SK-N-SH (cell line): ENCODE measurements at regions not wholly inside any gene's neighbourhood (a gene's known extent, or its start where the extent isn't known, plus 50 kb on each side); places are given as distances from the start of the nearest gene placed in this dataset.

ENCODE experiments used
- CTCF ChIA-PET: fragments of 300-600, 350-600 bp; formaldehyde crosslinking; extraction: SDS; loops from one replicate; lab custom pipeline; 2021; lab: Yijun Ruan, JAX
- POLR2A ChIA-PET: fragments of 350-600 bp; sonication (Branson Sonifier 250); formaldehyde crosslinking; extraction: SDS; loops from one replicate; lab custom pipeline; 2020; ENCODE audit warnings: antibody characterized with exemption, inconsistent platforms; lab: Yijun Ruan, JAX
- DNase-seq: peaks from one replicate; pipeline ENCODE4 v3.0.0; 2012
- H2AFZ ChIP-seq: fragments of 200-600 bp; sonication (generic); 2 replicates; pipeline ENCODE4 v1.8.1; 2016; ENCODE audit warnings: antibody characterized with exemption, mild to moderate bottlenecking, low read depth
- H3F3A ChIP-seq: fragments of 200-600 bp; sonication (generic); replicated peaks from 2 replicates; pipeline ENCODE3; 2016; ENCODE audit warnings: antibody characterized with exemption, mild to moderate bottlenecking; ENCODE audit not compliant: insufficient read depth
- H3K27ac ChIP-seq, 2 experiments: fragments of 200-500 bp in 1 of 2; fragments of 200-600 bp in 1 of 2; sonication (Bioruptor generic) in 1 of 2; sonication (generic), shearing (Covaris generic) in 1 of 2; 2 replicates each; pipeline versions ENCODE4 v1.5.1 to v1.6.1; 2014 to 2016; ENCODE audit warnings: low read depth in 2 of 2, inconsistent platforms in 1 of 2, low read length in 1 of 2, mild to moderate bottlenecking in 1 of 2, mixed read lengths in 1 of 2
- H3K27me3 ChIP-seq: fragments of 200-600 bp; sonication (generic), shearing (Covaris generic); 2 replicates; pipeline ENCODE4 v1.6.1; 2016; ENCODE audit warnings: mixed run types; ENCODE audit not compliant: insufficient read depth
- H3K36me3 ChIP-seq, 2 experiments: fragments of 200-500 bp in 1 of 2; fragments of 200-600 bp in 1 of 2; sonication (Bioruptor generic) in 1 of 2; sonication (generic) in 1 of 2; replicated peaks in 1 of 2; 2 replicates each; pipeline versions ENCODE3 to v1.5.1; 2014 to 2016; ENCODE audit warnings: low read length in 1 of 2, mild to moderate bottlenecking in 1 of 2; ENCODE audit not compliant: insufficient read depth in 2 of 2, control insufficient read depth in 1 of 2
- H3K4me1 ChIP-seq, 2 experiments: fragments of 200-500 bp in 1 of 2; fragments of 200-600 bp in 1 of 2; sonication (Bioruptor generic) in 1 of 2; sonication (generic), shearing (Covaris generic) in 1 of 2; 2 replicates each; pipeline versions ENCODE4 v1.5.1 to v1.6.1; 2014 to 2016; ENCODE audit warnings: low read depth in 1 of 2, low read length in 1 of 2, mixed run types in 1 of 2; ENCODE audit not compliant: insufficient read depth in 2 of 2, control insufficient read depth in 1 of 2
- H3K4me2 ChIP-seq: fragments of 200-600 bp; sonication (generic), shearing (Covaris generic); 2 replicates; pipeline ENCODE4 v1.6.1; 2017; ENCODE audit warnings: mixed run types
- H3K4me3 ChIP-seq, 2 experiments: fragments of 200-500 bp in 1 of 2; fragments of 200-600 bp in 1 of 2; sonication (Bioruptor generic) in 1 of 2; sonication (generic), shearing (Covaris generic) in 1 of 2; 2 replicates each; pipeline versions ENCODE4 v1.5.1 to v1.8.1; 2014 to 2016; ENCODE audit warnings: low read depth in 2 of 2, inconsistent platforms in 1 of 2, low read length in 1 of 2, mild to moderate bottlenecking in 1 of 2, mixed read lengths in 1 of 2, moderate library complexity in 1 of 2
- H3K79me2 ChIP-seq: fragments of 200-600 bp; sonication (generic); 2 replicates; pipeline ENCODE4 v1.8.1; 2017; ENCODE audit warnings: mild to moderate bottlenecking; ENCODE audit not compliant: insufficient read depth
- H3K9ac ChIP-seq: fragments of 200-600 bp; sonication (generic); 2 replicates; pipeline ENCODE4 v1.6.1; 2017; ENCODE audit warnings: mixed run types
- H3K9me2 ChIP-seq: fragments of 200-600 bp; sonication (generic); 2 replicates; pipeline ENCODE4 v1.6.1; 2017; ENCODE audit warnings: mixed run types
- H3K9me3 ChIP-seq: fragments of 200-600 bp; sonication (generic); 2 replicates; pipeline ENCODE4 v1.6.1; 2017; ENCODE audit warnings: mixed run types, mild to moderate bottlenecking, moderate library complexity
- H4K20me1 ChIP-seq: fragments of 200-600 bp; sonication (generic); 2 replicates; pipeline ENCODE4 v1.6.1; 2017; ENCODE audit warnings: mild to moderate bottlenecking, mixed run types; ENCODE audit not compliant: insufficient read depth
- CHD2 ChIP-seq: fragments of 150-350 bp; IDR thresholded peaks from 2 replicates; pipeline ENCODE4 v1.6.1; 2018; ENCODE audit warnings: low read length; ENCODE audit not compliant: partially characterized antibody
- CTCF ChIP-seq: fragments of 200-600 bp; sonication (generic); IDR thresholded peaks from 2 replicates; pipeline ENCODE4 v1.6.1; 2017; ENCODE audit warnings: antibody characterized with exemption, mild to moderate bottlenecking, moderate library complexity
- ELF1 ChIP-seq: IDR thresholded peaks from 2 replicates; pipeline ENCODE4 v1.4.0; 2012
- EZH2phosphoT487 ChIP-seq: fragments of 200-600 bp; sonication (generic); IDR thresholded peaks from 2 replicates; pipeline ENCODE4 v1.6.1; 2017; ENCODE audit warnings: low read depth, mixed run types, mild to moderate bottlenecking, antibody characterized with exemption, moderate library complexity, borderline replicate concordance
- FOSL2 ChIP-seq: IDR thresholded peaks from 2 replicates; pipeline ENCODE4 v1.4.0; 2012; ENCODE audit warnings: low read depth, mild to moderate bottlenecking, moderate library complexity, borderline replicate concordance
- FOXJ3 ChIP-seq: sonication (generic); formaldehyde crosslinking; IDR thresholded peaks from 2 replicates; pipeline ENCODE4 v1.5.1; 2020; ENCODE audit warnings: mild to moderate bottlenecking, missing genetic modification reagents
- GABPA ChIP-seq: IDR thresholded peaks from 2 replicates; pipeline ENCODE4 v1.4.0; 2012; ENCODE audit warnings: low read depth, mild to moderate bottlenecking
- GATA2 ChIP-seq: sonication (generic); formaldehyde crosslinking; IDR thresholded peaks from 2 replicates; pipeline ENCODE4 v1.5.0; 2020; ENCODE audit warnings: mild to moderate bottlenecking, missing genetic modification reagents
- NRF1 ChIP-seq: IDR thresholded peaks from 2 replicates; pipeline ENCODE4 v1.6.1; 2012; ENCODE audit warnings: low read depth, mild to moderate bottlenecking, low read length
- POLR2AphosphoS5 ChIP-seq: IDR thresholded peaks from 2 replicates; pipeline ENCODE4 v1.6.1; 2012; ENCODE audit warnings: low read depth, low read length
- RCOR1 ChIP-seq: fragments of 150-350 bp; IDR thresholded peaks from 2 replicates; pipeline ENCODE4 v1.6.1; 2017; ENCODE audit warnings: antibody characterized with exemption, low read length
- SMC3 ChIP-seq: IDR thresholded peaks from 2 replicates; pipeline ENCODE4 v1.6.1; 2012; ENCODE audit warnings: low read depth, low read length, improper control_type of control experiment
- TAF1 ChIP-seq: IDR thresholded peaks from 2 replicates; pipeline ENCODE4 v1.6.1; 2012; ENCODE audit warnings: low read depth, mild to moderate bottlenecking, low read length, moderate library complexity, borderline replicate concordance
- USF1 ChIP-seq: IDR thresholded peaks from 2 replicates; pipeline ENCODE4 v1.4.0; 2012; ENCODE audit warnings: low read depth, borderline replicate concordance
- YY1 ChIP-seq: IDR thresholded peaks from 2 replicates; pipeline ENCODE4 v1.4.0; 2012; ENCODE audit warnings: low read depth, mild to moderate bottlenecking
- ZBTB33 ChIP-seq: IDR thresholded peaks from 2 replicates; pipeline ENCODE4 v1.4.0; 2012; ENCODE audit warnings: low read depth, borderline replicate concordance
- WGBS: methylation state at CpG from one replicate; pipeline ENCODE4 v1.1.6; 2017; ENCODE audit warnings: low lambda C conversion rate; 5-methylcytosine and 5-hydroxymethylcytosine counted together
- TF ChIP-seq, protein P1 (sequence below): IDR thresholded peaks from 2 replicates; pipeline ENCODE4; 2012
- TF ChIP-seq, protein P2 (sequence below): IDR thresholded peaks from 2 replicates; pipeline ENCODE4 v1.4.0; 2012; ENCODE audit warnings: low read depth
- TF ChIP-seq, protein P3 (sequence below): fragments of 150-350 bp; IDR thresholded peaks from 2 replicates; pipeline ENCODE4 v1.6.1; 2016; ENCODE audit warnings: mild to moderate bottlenecking, low read depth, low read length

DNA sequence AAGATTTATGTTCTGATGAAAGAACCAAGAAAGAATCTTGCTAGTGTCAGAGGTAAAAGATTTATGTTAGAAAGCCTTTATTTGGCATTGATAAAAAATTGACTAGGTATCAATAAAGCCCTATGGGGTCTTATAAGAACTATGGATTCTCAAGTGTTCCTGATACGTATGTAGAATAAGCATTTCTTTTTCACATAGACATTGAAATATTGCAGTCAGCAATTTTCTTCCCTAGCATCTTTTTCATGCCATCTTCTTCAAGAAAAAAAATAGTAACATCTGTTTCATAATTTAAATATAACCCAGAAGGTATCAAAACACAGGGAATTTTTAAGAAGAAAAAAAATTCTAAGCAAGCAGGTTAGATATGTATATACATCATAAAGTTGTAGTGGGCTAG, 230.6 kb downstream of the CENPW start:
- H3K4me2 ChIP-seq, result no peak overlapping the region
- no peaks in the 10 kb centered on the region for H3K27me3 ChIP-seq
- no peak overlapping the region for H3K9ac ChIP-seq
- TF ChIP-seq, protein P1, sequence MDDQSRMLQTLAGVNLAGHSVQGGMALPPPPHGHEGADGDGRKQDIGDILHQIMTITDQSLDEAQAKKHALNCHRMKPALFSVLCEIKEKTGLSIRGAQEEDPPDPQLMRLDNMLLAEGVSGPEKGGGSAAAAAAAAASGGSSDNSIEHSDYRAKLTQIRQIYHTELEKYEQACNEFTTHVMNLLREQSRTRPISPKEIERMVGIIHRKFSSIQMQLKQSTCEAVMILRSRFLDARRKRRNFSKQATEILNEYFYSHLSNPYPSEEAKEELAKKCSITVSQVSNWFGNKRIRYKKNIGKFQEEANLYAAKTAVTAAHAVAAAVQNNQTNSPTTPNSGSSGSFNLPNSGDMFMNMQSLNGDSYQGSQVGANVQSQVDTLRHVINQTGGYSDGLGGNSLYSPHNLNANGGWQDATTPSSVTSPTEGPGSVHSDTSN, result no peak
- TF ChIP-seq GATA2 (CRISPR knock-in tag), result no peak
- TF ChIP-seq RCOR1, result no peak
- TF ChIP-seq ZBTB33, result no peak
- TF ChIP-seq EZH2phosphoT487, result no peak
- H3F3A ChIP-seq, result no peaks in the 10 kb centered on the region
- no peaks in the 10 kb centered on the region for H3K9me2 ChIP-seq
- 47% methylated on average over 1 of the region's 1 CpG for WGBS
- no peaks in the 10 kb centered on the region for H3K36me3 ChIP-seq
- no peak overlapping the region for H2AFZ ChIP-seq
- DNase-seq, result no peak
- CTCF ChIA-PET, result no interaction called here
- H4K20me1 ChIP-seq, result no peaks in the 10 kb centered on the region
- H3K9me3 ChIP-seq, result no peaks in the 10 kb centered on the region
- POLR2A ChIA-PET, result no interaction called here
- H3K27ac ChIP-seq, result no peak overlapping the region
- no peak overlapping the region for H3K4me3 ChIP-seq
- H3K4me1 ChIP-seq, result peaks cover 0 to 6% of the 10 kb centered on the region in 2 experiments; a peak in 1 of 4 replicates
- no peaks in the 10 kb centered on the region for H3K79me2 ChIP-seq

- Histone ChIP-seq H4K20me1 (no peaks in the 10 kb centered on the region), H3K79me2 (no peaks in the 10 kb centered on the region), H3F3A (no peaks in the 10 kb centered on the region), H3K27ac (no peak overlapping the region), H3K36me3 (no peaks in the 10 kb centered on the region), H3K9ac (no peak overlapping the region), H3K27me3 (no peaks in the 10 kb centered on the region), H3K4me3 (no peak overlapping the region), H3K9me3 (no peaks in the 10 kb centered on the region), H3K4me2 (no peak overlapping the region), H3K4me1 (peaks cover 0 to 6% of the 10 kb centered on the region in 2 experiments; a peak in 1 of 4 replicates), H3K9me2 (no peaks in the 10 kb centered on the region), H2AFZ (no peak overlapping the region)
- DNase-seq, result no peak
- ChIA-PET CTCF (interaction anchor here (0.6 kb wide), 1 partner anchor 168 kb away, joined by 3 read pairs; no protein-coding TSS in a partner anchor), POLR2A (no interaction called here)
- 47% methylated on average over 1 of the region's 1 CpG for whole genome bisulfite sequencing
- TF ChIP-seq POLR2AphosphoS5 (no peak), SMC3 (no peak), CHD2 (no peak), YY1 (no peak), NRF1 (no peak), TAF1 (no peak), USF1 (no peak), FOSL2 (no peak), ELF1 (no peak), EZH2phosphoT487 (no peak), GABPA (no peak), CTCF (no peak), FOXJ3 (CRISPR knock-in tag) (no peak)
- TF ChIP-seq, protein P2, sequence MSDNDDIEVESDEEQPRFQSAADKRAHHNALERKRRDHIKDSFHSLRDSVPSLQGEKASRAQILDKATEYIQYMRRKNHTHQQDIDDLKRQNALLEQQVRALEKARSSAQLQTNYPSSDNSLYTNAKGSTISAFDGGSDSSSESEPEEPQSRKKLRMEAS, result no peak
- TF ChIP-seq, protein P3, sequence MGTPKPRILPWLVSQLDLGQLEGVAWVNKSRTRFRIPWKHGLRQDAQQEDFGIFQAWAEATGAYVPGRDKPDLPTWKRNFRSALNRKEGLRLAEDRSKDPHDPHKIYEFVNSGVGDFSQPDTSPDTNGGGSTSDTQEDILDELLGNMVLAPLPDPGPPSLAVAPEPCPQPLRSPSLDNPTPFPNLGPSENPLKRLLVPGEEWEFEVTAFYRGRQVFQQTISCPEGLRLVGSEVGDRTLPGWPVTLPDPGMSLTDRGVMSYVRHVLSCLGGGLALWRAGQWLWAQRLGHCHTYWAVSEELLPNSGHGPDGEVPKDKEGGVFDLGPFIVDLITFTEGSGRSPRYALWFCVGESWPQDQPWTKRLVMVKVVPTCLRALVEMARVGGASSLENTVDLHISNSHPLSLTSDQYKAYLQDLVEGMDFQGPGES, result no peak
- TF ChIP-seq, all 33 proteins: peak for 0
Measured at GRCh38 chr6:126574301-126574700, 234.4 kb downstream of the CENPW start.
